GM12891 (cell line): ENCODE measurements at regions not wholly inside any gene's neighbourhood (a gene's known extent, or its start where the extent isn't known, plus 50 kb on each side); places are given as distances from the start of the nearest gene placed in this dataset.

Source experiments
- POLR2A ChIP-seq: IDR thresholded peaks from 2 replicates; pipeline ENCODE4 v1.6.1; 2011; ENCODE audit warnings: low read depth, low read length, control low read depth
- POLR2AphosphoS5 ChIP-seq: IDR thresholded peaks from 2 replicates; pipeline ENCODE4 v1.6.1; 2011; ENCODE audit warnings: low read depth, low read length, control low read depth
- TAF1 ChIP-seq: IDR thresholded peaks from 2 replicates; pipeline ENCODE4 v1.6.1; 2011; ENCODE audit warnings: low read depth, low read length, control low read depth

DNA sequence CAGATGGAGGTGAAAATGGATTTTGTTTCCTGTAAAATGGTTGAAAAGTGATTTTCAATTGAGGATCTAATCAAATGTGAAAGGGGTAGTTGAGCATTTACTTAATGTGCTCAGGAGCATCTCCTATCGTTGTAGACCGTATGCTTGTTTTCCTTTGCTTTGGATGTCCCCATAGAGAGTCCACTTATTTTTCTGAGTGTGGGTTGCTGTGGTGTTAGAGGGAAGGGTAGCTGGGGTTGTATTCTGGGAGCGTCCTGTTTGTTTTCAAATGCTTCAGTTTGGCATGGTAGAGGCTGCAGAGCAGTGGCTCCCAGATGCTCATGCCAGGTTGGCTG is 154.1 kb downstream of the MAT2B start:
- TF ChIP-seq POLR2A (no peak), TAF1 (no peak), POLR2AphosphoS5 (no peak)
